ENCODE measurements at regions not wholly inside any gene's neighbourhood (a gene's known extent, or its start where the extent isn't known, plus 50 kb on each side); places are given as distances from the start of the nearest gene placed in this dataset.
"Not testable (repeated sequence)": the region's sequence is repeated elsewhere in the genome, so short reads cannot be mapped to it uniquely, and the experiment has no call there.

DNA sequence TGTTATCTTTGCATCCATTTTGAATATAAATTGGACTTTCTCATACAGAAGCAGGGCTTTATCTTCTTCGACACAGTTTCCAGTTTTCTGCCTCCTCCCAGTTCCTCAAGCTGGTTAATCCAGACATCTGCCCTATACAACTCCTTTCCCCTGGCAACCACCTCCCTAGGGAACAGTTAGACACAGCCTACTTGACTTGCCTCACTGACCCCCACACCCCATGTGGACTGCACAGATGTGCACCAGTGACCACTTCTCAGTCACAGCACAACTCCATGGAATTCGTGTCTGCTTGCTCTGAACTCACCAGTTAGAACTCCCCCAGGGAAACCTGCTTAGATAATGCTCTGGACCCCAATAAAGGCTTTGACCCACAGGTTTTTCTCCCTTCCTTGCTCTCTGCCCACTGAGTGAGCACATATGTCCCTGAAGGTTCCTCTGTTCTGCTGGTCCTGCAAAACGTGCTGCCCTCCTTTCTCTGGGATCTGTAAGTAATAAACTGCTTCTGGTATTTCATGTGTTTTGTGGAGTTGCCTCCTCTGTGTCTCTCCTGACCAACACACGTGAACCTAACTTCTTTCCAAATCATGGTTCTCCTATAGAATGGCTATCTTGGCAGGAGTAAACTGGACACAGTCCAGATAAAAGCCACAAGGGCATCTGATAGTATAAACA, 351.2 kb downstream of the CD83 start:
- DNase-seq, result no peak

DNA sequence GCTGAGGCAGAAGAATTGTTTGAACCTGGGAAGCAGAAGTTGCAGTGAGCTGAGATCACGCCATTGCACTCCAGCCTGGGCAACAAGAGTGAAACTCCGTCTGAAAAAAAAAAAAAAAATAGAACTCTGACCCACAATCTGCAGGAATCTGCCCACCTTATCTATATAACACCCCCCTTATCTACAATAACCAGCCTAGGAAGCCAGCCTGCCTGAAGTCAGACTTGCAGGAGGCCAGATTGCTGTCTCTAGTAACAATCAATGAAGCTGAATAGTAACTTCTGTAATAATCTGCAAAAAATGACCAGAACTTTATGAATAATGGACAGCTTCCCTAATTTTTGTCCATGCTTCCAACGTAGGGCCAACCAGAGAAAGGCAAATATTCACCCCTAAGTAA, 352.5 kb downstream of the CD83 start:
- no peak for DNase-seq

- DNase-seq, result no peak
Observed at GRCh38 chr6:14470671-14471070, 353.1 kb downstream of the CD83 start.

DNA sequence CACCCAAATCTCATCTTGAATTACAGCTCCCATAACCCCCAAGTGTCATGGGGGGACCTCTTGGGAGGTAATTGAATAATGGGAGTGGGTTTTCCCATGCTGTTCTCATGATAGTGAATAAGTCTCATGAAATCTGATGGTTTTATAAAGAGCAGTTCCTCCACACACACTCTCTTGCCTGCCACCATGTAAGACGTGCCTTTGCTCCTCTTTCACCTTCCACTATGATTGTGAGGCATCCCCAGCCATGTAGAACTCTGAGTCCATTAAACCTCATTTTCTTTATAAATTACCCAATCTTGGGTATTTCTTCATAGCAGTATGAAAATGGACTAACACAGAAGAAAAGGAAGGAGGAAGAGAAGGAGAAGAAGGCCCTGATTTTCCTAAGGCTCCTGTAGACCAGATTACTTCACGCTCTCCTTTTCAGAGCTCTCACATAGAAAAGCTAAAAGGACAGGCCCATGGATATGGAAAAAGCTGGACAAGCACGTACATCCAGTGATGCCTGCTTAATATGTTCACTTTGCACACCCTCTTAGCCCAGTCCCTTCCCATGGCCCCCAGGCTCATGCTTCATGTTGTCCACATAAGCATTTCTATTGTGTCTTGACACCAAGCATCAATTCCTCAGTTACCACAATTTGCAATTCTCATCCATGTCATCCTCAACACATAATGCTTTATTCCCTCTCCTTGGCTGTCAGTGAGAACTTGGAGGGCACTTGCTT, 354.8 kb downstream of the CD83 start:
- DNase-seq, result no peak

DNA sequence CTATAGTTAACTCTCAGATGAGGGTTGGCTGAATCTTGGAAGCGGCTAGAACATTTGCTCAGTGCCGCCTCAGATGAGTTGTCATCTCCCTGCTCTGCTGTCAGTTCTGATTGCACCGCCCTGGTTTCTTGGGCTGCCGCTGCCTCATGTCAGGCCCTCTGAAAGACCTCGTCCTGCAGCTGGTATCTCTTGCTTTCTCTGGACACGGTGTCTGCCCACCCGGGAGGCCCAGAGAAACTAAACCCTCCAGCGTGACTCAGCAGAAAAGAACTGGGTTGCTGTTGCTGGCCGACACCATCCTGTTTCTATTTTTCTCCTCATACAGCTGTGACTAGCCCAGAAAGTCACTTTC, 355.4 kb downstream of the CD83 start:
- no peak for DNase-seq

DNA sequence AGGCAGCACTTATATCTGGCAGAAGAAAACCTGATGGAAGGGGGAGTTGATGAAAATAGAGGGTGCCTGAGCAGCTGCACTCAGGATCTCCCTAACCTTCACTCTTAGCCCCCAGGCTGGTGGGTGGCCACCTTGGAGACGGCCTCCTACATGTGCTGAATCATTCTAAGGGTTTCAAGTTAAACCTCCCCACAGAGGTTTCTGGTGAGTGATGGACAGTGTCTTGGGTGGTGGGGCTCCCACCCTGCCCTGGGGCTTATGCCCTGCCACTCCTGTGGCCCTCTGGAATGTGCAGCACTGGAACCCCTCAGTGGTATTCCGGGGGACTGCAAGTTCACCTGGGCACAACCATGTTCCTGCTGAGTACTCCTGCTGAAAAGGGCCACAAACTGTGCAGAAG, 357.2 kb downstream of the CD83 start:
- no peak for DNase-seq

GRCh38 chr6:14475306-14475705, 357.7 kb downstream of the CD83 start:
- DNase-seq, result no peak

- peak; percentile 59 for DNase-seq
Observed at GRCh38 chr6:14476793-14477531, 359.4 kb downstream of the CD83 start.

- no peak for DNase-seq
Observed at GRCh38 chr6:14477559-14477958, 360.0 kb downstream of the CD83 start.

GRCh38 chr6:14478381-14479225, 361.0 kb downstream of the CD83 start:
- DNase-seq, result peak; percentile 11

DNA sequence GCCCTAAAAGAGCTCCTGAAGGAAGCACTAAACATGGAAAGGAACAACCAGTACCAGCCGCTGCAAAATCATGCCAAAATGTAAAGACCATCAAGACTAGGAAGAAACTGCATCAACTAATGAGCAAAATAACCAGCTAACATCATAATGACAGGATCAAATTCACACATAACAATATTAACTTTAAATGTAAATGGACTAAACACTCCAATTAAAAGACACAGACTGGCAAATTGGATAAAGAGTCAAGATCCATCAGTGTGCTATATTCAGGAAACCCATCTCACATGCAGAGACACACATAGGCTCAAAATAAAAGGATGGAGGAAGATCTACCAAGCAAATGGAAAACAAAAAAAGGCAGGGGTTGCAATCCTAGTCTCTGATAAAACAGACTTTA, 364.4 kb downstream of the CD83 start:
- DNase-seq, result not testable (repeated sequence)

DNA sequence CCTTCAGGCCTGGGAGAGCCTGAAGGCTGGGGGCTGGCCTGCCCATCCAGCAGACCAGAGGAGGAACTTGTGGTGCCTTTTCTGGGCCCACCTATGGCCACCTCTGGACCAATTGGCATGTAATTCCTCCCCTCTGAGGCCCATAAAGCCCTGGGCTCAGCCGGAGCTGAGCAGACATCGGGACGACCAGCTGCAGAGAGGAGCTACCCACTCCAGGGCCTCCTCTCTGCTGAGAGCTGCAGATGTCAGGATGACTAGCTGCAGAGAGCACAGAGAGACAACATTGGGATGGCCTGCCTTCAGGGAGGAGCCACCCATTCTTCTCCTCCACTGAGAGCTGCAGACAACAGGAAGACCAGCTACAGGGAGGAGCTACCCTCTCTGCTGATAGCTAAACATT, 370.1 kb downstream of the CD83 start:
- no peak for DNase-seq

DNA sequence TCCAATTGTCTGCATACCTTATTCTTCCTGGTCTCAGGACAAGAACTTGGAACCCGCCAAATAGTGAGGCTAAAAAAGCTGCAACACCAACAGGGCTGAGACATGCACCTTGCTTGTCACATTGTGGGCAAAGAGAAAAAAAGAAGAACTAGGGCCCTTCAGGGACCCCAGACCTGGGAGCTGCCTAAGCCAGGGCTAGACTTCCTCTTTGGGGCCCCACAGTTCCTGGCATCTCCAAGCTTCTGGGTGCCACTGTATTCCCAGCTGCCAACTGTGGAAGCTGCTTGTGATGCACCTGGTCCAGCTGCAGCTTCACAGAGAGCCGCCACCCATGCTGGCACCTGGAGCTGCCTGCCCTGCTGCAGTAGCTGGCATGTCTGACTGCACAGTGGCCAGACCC, 370.6 kb downstream of the CD83 start:
- no peak for DNase-seq

GRCh38 chr6:14489445-14489844, 371.9 kb downstream of the CD83 start:
- DNase-seq, result no peak

GRCh38 chr6:14498748-14499147, 381.2 kb downstream of the CD83 start:
- DNase-seq, result no peak

DNA sequence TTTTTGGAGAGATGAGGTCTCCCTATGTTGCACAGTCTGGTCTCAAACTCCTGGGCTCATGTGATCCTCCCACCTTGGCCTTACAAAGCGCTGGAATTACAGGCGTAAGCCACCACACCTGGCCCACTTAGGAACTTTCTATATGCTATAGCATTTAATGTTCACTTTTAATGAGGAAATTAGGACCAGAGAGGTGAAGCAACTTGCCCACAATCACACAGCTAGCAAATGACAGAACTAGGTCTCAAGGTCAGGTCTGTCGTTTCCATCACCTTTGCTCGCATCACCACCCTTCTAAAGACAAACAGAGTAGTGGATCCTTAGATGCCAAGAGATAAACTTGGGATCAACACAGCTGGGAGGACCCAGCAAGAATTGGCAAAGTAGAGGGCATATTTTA, 381.7 kb downstream of the CD83 start:
- no peak for DNase-seq

DNA sequence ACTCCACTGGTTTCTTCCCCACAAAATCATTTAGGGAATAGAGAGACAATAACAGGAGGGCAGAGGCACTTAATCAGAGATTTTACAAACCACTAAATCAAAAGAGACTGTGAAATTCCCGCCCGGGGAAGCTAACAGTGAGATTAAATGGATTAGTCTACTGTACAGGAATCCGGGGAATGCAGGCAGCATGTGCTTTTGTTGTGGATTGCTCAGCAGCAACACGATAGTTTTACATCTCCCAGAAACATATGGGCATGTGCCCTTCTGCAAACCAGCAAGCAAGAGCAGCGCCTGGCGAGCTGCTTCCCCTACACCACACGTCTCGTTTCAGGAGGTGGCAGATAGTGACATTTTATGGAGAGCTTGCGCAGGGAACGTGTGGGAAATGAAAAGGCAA, 382.3 kb downstream of the CD83 start:
- DNase-seq, result peak; percentile 15

- DNase-seq, result no peak
Observed at GRCh38 chr6:14500809-14501208, 383.2 kb downstream of the CD83 start.

DNA sequence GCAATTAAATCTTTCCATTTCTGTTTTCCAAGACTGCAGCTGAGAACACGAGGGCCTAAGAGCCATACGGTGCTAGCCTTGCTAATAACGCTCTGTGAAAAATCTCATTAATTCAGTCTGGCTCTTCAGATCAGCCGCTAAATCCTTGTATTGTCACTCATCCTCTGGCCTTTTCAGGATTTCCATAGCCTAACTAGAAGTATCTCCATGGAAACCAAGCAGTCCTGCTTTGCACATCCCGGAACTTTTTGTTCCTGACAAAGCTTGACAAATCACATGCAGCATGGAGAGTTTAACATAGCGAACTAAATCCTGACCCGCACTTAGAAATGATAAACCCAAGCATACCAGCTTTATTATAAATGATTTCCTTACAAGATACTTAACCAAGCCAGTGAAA, 383.7 kb downstream of the CD83 start:
- DNase-seq, result no peak

- DNase-seq, result no peak
Observed at GRCh38 chr6:14501914-14502313, 384.3 kb downstream of the CD83 start.

- DNase-seq, result no peak
Observed at GRCh38 chr6:14502551-14502950, 385.0 kb downstream of the CD83 start.

- DNase-seq, result no peak
Observed at GRCh38 chr6:14505401-14505800, 387.8 kb downstream of the CD83 start.

- no peak for DNase-seq
Observed at GRCh38 chr6:14506656-14507246, 389.2 kb downstream of the CD83 start.

All from NCI-H2171 (cell line).